B cell (primary cell): ENCODE measurements at regions not wholly inside any gene's neighbourhood (a gene's known extent, or its start where the extent isn't known, plus 50 kb on each side); places are given as distances from the start of the nearest gene placed in this dataset.
"Not testable (repeated sequence)": the region's sequence is repeated elsewhere in the genome, so short reads cannot be mapped to it uniquely, and the experiment has no call there.

Experiments used
- ATAC-seq: fragments of 200-7000 bp; cut with Tn5 transposase; one replicate; pipeline ENCODE4 v1.10.0; 2021; ENCODE audit warnings: low read depth, mild to moderate bottlenecking, moderate number of reproducible peaks, moderate library complexity
- CTCF ChIA-PET: fragments of 350-600 bp; sonication (Branson Sonifier 250); formaldehyde crosslinking; loops from one replicate; lab custom pipeline; 2021; ENCODE audit warnings: antibody characterized with exemption, inconsistent platforms; lab: Charles Lee
- POLR2A ChIA-PET: fragments of 350-600 bp; sonication (Branson Sonifier 250); formaldehyde crosslinking; loops from one replicate; lab custom pipeline; 2021; ENCODE audit warnings: antibody characterized with exemption; lab: Charles Lee
- DNase-seq: peaks from one replicate; pipeline ENCODE4 v3.0.0; 2013
- H2AFZ ChIP-seq: 2 replicates; pipeline ENCODE4 v1.6.1; 2012; ENCODE audit warnings: mild to moderate bottlenecking, low read depth, low read length; ENCODE audit not compliant: insufficient read depth, poor library complexity, severe bottlenecking
- H3K27ac ChIP-seq, 2 donors: 1 replicate in 1 of 2; 2 replicates in 1 of 2; pipeline ENCODE4 v1.5.1; 2012 to 2013; ENCODE audit warnings: low read length in 2 of 2, mild to moderate bottlenecking in 2 of 2, moderate library complexity in 1 of 2
- H3K27me3 ChIP-seq, 4 experiments: fragments of 200-600 bp in 1 of 4; sonication (generic) in 1 of 4; replicated peaks in 1 of 4; 1 replicate in 2 of 4; 2 replicates in 2 of 4; pipeline versions ENCODE4 v1.6.1 to v1.7.0; 2013 to 2016; ENCODE audit warnings: low read length in 3 of 4, mild to moderate bottlenecking in 2 of 4, mixed read lengths in 1 of 4, moderate library complexity in 1 of 4; ENCODE audit not compliant: insufficient read depth in 4 of 4, control insufficient read depth in 3 of 4; ENCODE audit errors: control extremely low read depth in 1 of 4
- H3K36me3 ChIP-seq, 2 experiments: replicated peaks in 1 of 2; 1 replicate in 1 of 2; 2 replicates in 1 of 2; pipeline versions ENCODE4 v1.6.1 to v1.7.1; 2013; ENCODE audit warnings: low read length in 1 of 2; ENCODE audit not compliant: insufficient read depth in 2 of 2, control insufficient read depth in 1 of 2; ENCODE audit errors: control extremely low read depth in 1 of 2, extremely low read depth in 1 of 2
- H3K4me1 ChIP-seq, 2 donors: fragments of 200-600 bp in 1 of 2; sonication (generic) in 1 of 2; 1 replicate in 1 of 2; 2 replicates in 1 of 2; pipeline versions ENCODE4 v1.5.1 to v1.6.1; 2013 to 2017; ENCODE audit warnings: low read length in 2 of 2; ENCODE audit not compliant: control insufficient read depth in 2 of 2, insufficient read depth in 2 of 2
- H3K4me2 ChIP-seq: replicated peaks from 2 replicates; pipeline ENCODE3; 2012; ENCODE audit warnings: mild to moderate bottlenecking, low read depth, low read length; ENCODE audit not compliant: poor library complexity, severe bottlenecking
- H3K4me3 ChIP-seq, 5 experiments: fragments of 200-600 bp in 1 of 5; sonication (generic) in 1 of 5; 1 replicate in 3 of 5; 2 replicates in 2 of 5; pipeline versions ENCODE4 v1.5.1 to v1.7.0; 2011 to 2016; ENCODE audit warnings: low read length in 4 of 5, mild to moderate bottlenecking in 4 of 5, low read depth in 2 of 5, control low read depth in 1 of 5, moderate library complexity in 1 of 5; ENCODE audit not compliant: insufficient read depth in 1 of 5; ENCODE audit errors: control extremely low read depth in 1 of 5, extremely low read depth in 1 of 5
- H3K79me2 ChIP-seq: fragments of 200-600 bp; sonication (generic); one replicate; pipeline ENCODE4 v1.6.0; 2016; ENCODE audit warnings: low read length; ENCODE audit not compliant: control insufficient read depth, insufficient read depth
- H3K9ac ChIP-seq: fragments of 200-600 bp; sonication (generic); 2 replicates; pipeline ENCODE4 v1.6.1; 2017; ENCODE audit warnings: mild to moderate bottlenecking, low read length, moderate library complexity
- H3K9me3 ChIP-seq, 3 donors: one replicate each; pipeline versions ENCODE4 v1.6.1 to v1.7.1; 2013; ENCODE audit warnings: low read length in 2 of 3; ENCODE audit not compliant: control insufficient read depth in 2 of 3, insufficient read depth in 1 of 3; ENCODE audit errors: control extremely low read depth in 1 of 3
- H4K20me1 ChIP-seq: 2 replicates; pipeline ENCODE4 v1.6.0; 2012; ENCODE audit warnings: mild to moderate bottlenecking, low read length; ENCODE audit not compliant: insufficient read depth, control insufficient read depth, poor library complexity, severe bottlenecking
- H3K27ac Mint-ChIP-seq: one replicate; pipeline ENCODE4 v1.8.0; 2021; ENCODE audit warnings: mixed read lengths
- H3K27me3 Mint-ChIP-seq: one replicate; pipeline ENCODE4 v1.8.0; 2021; ENCODE audit warnings: mixed read lengths
- H3K4me1 Mint-ChIP-seq: one replicate; pipeline ENCODE4 v1.8.0; 2021; ENCODE audit warnings: mixed read lengths
- H3K4me3 Mint-ChIP-seq: one replicate; pipeline ENCODE4 v1.8.0; 2021; ENCODE audit warnings: mixed read lengths
- H3K9me3 Mint-ChIP-seq: one replicate; pipeline ENCODE4 v1.8.0; 2022; ENCODE audit warnings: mixed read lengths; ENCODE audit not compliant: insufficient read depth
- EZH2 ChIP-seq: IDR thresholded peaks from 2 replicates; pipeline ENCODE4 v1.6.1; 2012; ENCODE audit warnings: borderline replicate concordance, low read depth, mild to moderate bottlenecking, moderate library complexity, low read length; ENCODE audit not compliant: insufficient read depth, poor library complexity, severe bottlenecking
- WGBS: methylation state at CpG from one replicate; pipeline ENCODE4 v1.1.5; 2013; ENCODE audit warnings: missing lambda C conversion rate; ENCODE audit not compliant: insufficient coverage; 5-methylcytosine and 5-hydroxymethylcytosine counted together
- intact Hi-C: fragments of 100-400 bp; cut with micrococcal nuclease; formaldehyde crosslinking; loops from one replicate; pipeline ENCODE4 v1.10.0; 2022
- TF ChIP-seq, protein P1 (sequence below): fragments of 200-600 bp; IDR thresholded peaks from one replicate; pipeline ENCODE4 v1.8.0; 2022; ENCODE audit warnings: antibody characterized with exemption, mild to moderate bottlenecking

- no peak overlapping the region for H3K4me2 ChIP-seq
- peaks cover 5 to 8% (median 6%) of the 10 kb centered on the region in 3 donors for H3K9me3 ChIP-seq
- ChIA-PET CTCF (no interaction called here), POLR2A (no interaction called here)
- H4K20me1 ChIP-seq: no peaks in the 10 kb centered on the region
- DNase-seq (no peak), ATAC-seq (no peak)
- no peaks in the 10 kb centered on the region for H3K36me3 ChIP-seq
- Mint-ChIP-seq H3K27ac (no peak overlapping the region), H3K9me3 (peaks cover 13% of the 10 kb centered on the region), H3K4me1 (no peaks in the 10 kb centered on the region), H3K27me3 (peaks cover 4% of the 10 kb centered on the region), H3K4me3 (no peak overlapping the region)
- no peaks in the 10 kb centered on the region for H3K27me3 ChIP-seq
- intact Hi-C loops: no loop called here
- H2AFZ ChIP-seq: no peak overlapping the region
- no peak overlapping the region for H3K4me3 ChIP-seq
- H3K79me2 ChIP-seq: no peaks in the 10 kb centered on the region
- H3K9ac ChIP-seq: no peak overlapping the region
- H3K27ac ChIP-seq: no peak overlapping the region
- TF ChIP-seq, protein P1, sequence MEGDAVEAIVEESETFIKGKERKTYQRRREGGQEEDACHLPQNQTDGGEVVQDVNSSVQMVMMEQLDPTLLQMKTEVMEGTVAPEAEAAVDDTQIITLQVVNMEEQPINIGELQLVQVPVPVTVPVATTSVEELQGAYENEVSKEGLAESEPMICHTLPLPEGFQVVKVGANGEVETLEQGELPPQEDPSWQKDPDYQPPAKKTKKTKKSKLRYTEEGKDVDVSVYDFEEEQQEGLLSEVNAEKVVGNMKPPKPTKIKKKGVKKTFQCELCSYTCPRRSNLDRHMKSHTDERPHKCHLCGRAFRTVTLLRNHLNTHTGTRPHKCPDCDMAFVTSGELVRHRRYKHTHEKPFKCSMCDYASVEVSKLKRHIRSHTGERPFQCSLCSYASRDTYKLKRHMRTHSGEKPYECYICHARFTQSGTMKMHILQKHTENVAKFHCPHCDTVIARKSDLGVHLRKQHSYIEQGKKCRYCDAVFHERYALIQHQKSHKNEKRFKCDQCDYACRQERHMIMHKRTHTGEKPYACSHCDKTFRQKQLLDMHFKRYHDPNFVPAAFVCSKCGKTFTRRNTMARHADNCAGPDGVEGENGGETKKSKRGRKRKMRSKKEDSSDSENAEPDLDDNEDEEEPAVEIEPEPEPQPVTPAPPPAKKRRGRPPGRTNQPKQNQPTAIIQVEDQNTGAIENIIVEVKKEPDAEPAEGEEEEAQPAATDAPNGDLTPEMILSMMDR: no peak
- no peak for TF ChIP-seq EZH2
- no peaks in the 10 kb centered on the region for H3K4me1 ChIP-seq
Observed at GRCh38 chr3:18704326-18704725, 279.2 kb upstream of the SATB1 start.

GRCh38 chr3:18703798-18704197 lies 278.7 kb upstream of the SATB1 start:
- CTCF ChIA-PET: no interaction called here
- H3K4me2 ChIP-seq: no peak overlapping the region
- no peak overlapping the region for H3K9ac ChIP-seq
- no peaks in the 10 kb centered on the region for H3K36me3 ChIP-seq
- DNase-seq: no peak
- Mint-ChIP-seq H3K4me3 (no peak overlapping the region), H3K27me3 (peaks cover 4% of the 10 kb centered on the region), H3K4me1 (no peaks in the 10 kb centered on the region), H3K27ac (no peak overlapping the region), H3K9me3 (peaks cover 13% of the 10 kb centered on the region)
- no peaks in the 10 kb centered on the region for H4K20me1 ChIP-seq
- no peaks in the 10 kb centered on the region for H3K4me1 ChIP-seq
- intact Hi-C loops: no loop called here
- H3K27ac ChIP-seq: no peak overlapping the region
- no peak overlapping the region for H3K4me3 ChIP-seq
- no peak for TF ChIP-seq EZH2
- TF ChIP-seq, protein P1: no peak
- H3K79me2 ChIP-seq: no peaks in the 10 kb centered on the region
- H3K9me3 ChIP-seq: peaks cover 5 to 8% (median 6%) of the 10 kb centered on the region in 3 donors
- POLR2A ChIA-PET: no interaction called here
- H3K27me3 ChIP-seq: no peaks in the 10 kb centered on the region
- ATAC-seq: no peak
- no peak overlapping the region for H2AFZ ChIP-seq

GRCh38 chr3:18693588-18694329 lies 268.6 kb upstream of the SATB1 start:
- H3K27ac Mint-ChIP-seq, H3K4me1 Mint-ChIP-seq, CTCF ChIA-PET, H4K20me1 ChIP-seq, H3K4me3 Mint-ChIP-seq, ATAC-seq, H3K9me3 ChIP-seq, H3K79me2 ChIP-seq, POLR2A ChIA-PET, H3K4me2 ChIP-seq, intact Hi-C loops, H3K4me3 ChIP-seq, H3K36me3 ChIP-seq, H3K27me3 ChIP-seq, DNase-seq, H3K4me1 ChIP-seq, H2AFZ ChIP-seq, H3K9ac ChIP-seq, H3K27ac ChIP-seq, H3K9me3 Mint-ChIP-seq, H3K27me3 Mint-ChIP-seq: not testable (repeated sequence)
- WGBS: 97% methylated on average over 21 of the region's 33 CpGs
